ENCODE measurements at regions not wholly inside any gene's neighbourhood (a gene's known extent, or its start where the extent isn't known, plus 50 kb on each side); places are given as distances from the start of the nearest gene placed in this dataset.
"Not testable (repeated sequence)": the region's sequence is repeated elsewhere in the genome, so short reads cannot be mapped to it uniquely, and the experiment has no call there.

DNA sequence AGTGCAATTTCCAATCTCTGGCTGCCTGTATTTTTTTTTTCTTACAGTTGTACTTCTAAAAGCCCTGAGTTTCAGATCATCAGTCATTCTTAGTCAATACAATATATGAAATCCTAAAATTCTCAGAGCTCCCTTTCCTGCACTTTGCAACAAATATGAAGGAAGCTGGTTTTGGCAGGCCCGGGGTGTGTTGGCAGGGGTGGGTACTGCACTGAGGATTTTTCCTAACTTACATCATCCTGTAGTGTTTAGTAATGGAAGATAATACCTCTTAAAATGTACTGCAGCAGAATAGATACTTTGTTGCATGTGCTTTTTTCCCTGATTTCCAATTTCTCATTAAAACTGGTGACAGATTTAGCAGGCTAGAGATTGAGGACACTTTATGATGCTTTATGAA lies 374.6 kb downstream of the PTH2R start:
- TF ChIP-seq, protein P1, sequence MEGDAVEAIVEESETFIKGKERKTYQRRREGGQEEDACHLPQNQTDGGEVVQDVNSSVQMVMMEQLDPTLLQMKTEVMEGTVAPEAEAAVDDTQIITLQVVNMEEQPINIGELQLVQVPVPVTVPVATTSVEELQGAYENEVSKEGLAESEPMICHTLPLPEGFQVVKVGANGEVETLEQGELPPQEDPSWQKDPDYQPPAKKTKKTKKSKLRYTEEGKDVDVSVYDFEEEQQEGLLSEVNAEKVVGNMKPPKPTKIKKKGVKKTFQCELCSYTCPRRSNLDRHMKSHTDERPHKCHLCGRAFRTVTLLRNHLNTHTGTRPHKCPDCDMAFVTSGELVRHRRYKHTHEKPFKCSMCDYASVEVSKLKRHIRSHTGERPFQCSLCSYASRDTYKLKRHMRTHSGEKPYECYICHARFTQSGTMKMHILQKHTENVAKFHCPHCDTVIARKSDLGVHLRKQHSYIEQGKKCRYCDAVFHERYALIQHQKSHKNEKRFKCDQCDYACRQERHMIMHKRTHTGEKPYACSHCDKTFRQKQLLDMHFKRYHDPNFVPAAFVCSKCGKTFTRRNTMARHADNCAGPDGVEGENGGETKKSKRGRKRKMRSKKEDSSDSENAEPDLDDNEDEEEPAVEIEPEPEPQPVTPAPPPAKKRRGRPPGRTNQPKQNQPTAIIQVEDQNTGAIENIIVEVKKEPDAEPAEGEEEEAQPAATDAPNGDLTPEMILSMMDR (IDR thresholded peaks at IDR 0.05; ENCODE audit: insufficient read depth, low read depth, low read length, missing control alignments), result no peak
- no peak overlapping the region for H3K4me3 ChIP-seq (ENCODE audit: low read depth, low read length)
- no peak for DNase-seq (ENCODE audit: low read depth)

- H3K4me3 ChIP-seq (ENCODE audit: low read depth, low read length), result no peak overlapping the region
- no peak for DNase-seq (ENCODE audit: low read depth)
- TF ChIP-seq, protein P1 (IDR thresholded peaks at IDR 0.05; ENCODE audit: insufficient read depth, low read depth, low read length, missing control alignments), result no peak
These were observed 375.5 kb downstream of the PTH2R start for GRCh38 chr2:208782097-208782496.

DNA sequence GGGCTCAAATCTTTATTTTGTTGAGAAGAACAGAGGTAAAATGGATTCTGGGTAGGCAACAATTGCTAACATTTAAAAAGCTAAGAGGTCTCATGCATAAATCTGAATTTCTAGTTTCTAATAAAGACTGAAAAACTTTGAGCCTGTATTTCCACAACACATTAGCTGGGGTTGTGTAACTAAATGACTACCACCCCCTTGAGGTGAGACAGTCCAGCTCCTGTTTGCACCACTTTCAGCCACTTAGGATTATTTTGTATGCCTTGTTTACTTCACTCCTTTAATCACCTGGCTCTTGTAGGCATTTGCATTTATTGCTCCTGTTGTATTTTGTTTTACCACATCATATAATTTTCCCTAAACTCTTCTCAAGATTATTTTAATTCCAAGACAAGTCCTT lies 376.6 kb downstream of the PTH2R start:
- TF ChIP-seq, protein P1 (IDR thresholded peaks at IDR 0.05; ENCODE audit: insufficient read depth, low read depth, low read length, missing control alignments), result no peak
- no peak overlapping the region for H3K4me3 ChIP-seq (ENCODE audit: low read depth, low read length)
- no peak for DNase-seq (ENCODE audit: low read depth)

DNA sequence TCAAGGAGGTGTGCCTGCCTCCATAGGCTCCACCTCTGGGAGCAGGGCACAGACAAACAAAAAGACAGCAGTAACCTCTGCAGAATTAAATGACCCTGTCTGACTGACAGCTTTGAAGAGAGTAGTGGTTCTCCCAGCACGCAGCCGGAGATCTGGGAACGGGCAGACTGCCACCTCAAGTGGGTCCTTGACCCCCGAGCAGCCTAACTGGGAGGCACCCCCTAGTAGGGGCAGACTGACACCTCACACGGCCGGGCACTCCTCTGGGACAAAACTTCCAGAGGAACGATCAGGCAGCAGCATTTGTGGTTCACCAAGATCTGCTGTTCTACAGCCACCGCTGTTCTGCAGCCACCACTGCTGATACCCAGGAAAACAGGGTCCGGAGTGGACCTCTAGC lies 378.2 kb downstream of the PTH2R start:
- DNase-seq (ENCODE audit: low read depth); H3K4me3 ChIP-seq (ENCODE audit: low read depth, low read length): not testable (repeated sequence)

- no peak overlapping the region for H3K4me3 ChIP-seq (ENCODE audit: low read depth, low read length)
- DNase-seq (ENCODE audit: low read depth), result no peak
- TF ChIP-seq, protein P1 (IDR thresholded peaks at IDR 0.05; ENCODE audit: insufficient read depth, low read depth, low read length, missing control alignments), result no peak
These were observed 384.7 kb downstream of the PTH2R start for GRCh38 chr2:208791257-208791656.

GRCh38 chr2:208792766-208793165 lies 386.2 kb downstream of the PTH2R start:
- H3K4me3 ChIP-seq (ENCODE audit: low read depth, low read length), result no peak overlapping the region
- DNase-seq (ENCODE audit: low read depth), result no peak
- TF ChIP-seq, protein P1 (IDR thresholded peaks at IDR 0.05; ENCODE audit: insufficient read depth, low read depth, low read length, missing control alignments), result no peak

- no peak for DNase-seq (ENCODE audit: low read depth)
- TF ChIP-seq, protein P1 (IDR thresholded peaks at IDR 0.05; ENCODE audit: insufficient read depth, low read depth, low read length, missing control alignments), result no peak
- H3K4me3 ChIP-seq (ENCODE audit: low read depth, low read length), result no peak overlapping the region
These were observed 386.8 kb downstream of the PTH2R start for GRCh38 chr2:208793434-208793833.

Measured in GM12865 (cell line).